HG03442 (cell line): ENCODE measurements at regions not wholly inside any gene's neighbourhood (a gene's known extent, or its start where the extent isn't known, plus 50 kb on each side); places are given as distances from the start of the nearest gene placed in this dataset.

Experiments
- ATAC-seq: cut with Tn5 transposase; IDR thresholded peaks from one replicate; pipeline ENCODE4 v1.9.1; 2021; ENCODE audit warnings: mild to moderate bottlenecking, moderate library complexity; ENCODE audit not compliant: unreplicated experiment

- no peak for ATAC-seq
Measured at GRCh38 chr5:133806847-133807246, 161.6 kb downstream of the C5orf15 start.

GRCh38 chr5:133801955-133802751 is 166.3 kb downstream of the C5orf15 start:
- no peak for ATAC-seq

GRCh38 chr5:133801431-133801830 is 167.0 kb downstream of the C5orf15 start:
- no peak for ATAC-seq

GRCh38 chr5:133799571-133800237 is 168.7 kb downstream of the C5orf15 start:
- ATAC-seq: no peak

GRCh38 chr5:133797167-133797566 is 171.3 kb downstream of the C5orf15 start:
- ATAC-seq: no peak

- ATAC-seq: no peak
Measured at GRCh38 chr5:133796186-133796585, 172.2 kb downstream of the C5orf15 start.

- ATAC-seq: no peak
Measured at GRCh38 chr5:133794771-133795415, 173.5 kb downstream of the C5orf15 start.

- ATAC-seq: no peak
Measured at GRCh38 chr5:133793756-133794465, 174.5 kb downstream of the C5orf15 start.

GRCh38 chr5:133792655-133793054 is 175.8 kb downstream of the C5orf15 start:
- ATAC-seq: no peak

GRCh38 chr5:133792024-133792423 is 176.4 kb downstream of the C5orf15 start:
- no peak for ATAC-seq

GRCh38 chr5:133790898-133791297 is 177.5 kb downstream of the C5orf15 start:
- ATAC-seq: no peak

- ATAC-seq: no peak
Measured at GRCh38 chr5:133789428-133789827, 177.1 kb upstream of the FSTL4 start.

GRCh38 chr5:133788121-133788520 is 175.8 kb upstream of the FSTL4 start:
- no peak for ATAC-seq

- ATAC-seq: no peak
Measured at GRCh38 chr5:133786420-133786819, 174.1 kb upstream of the FSTL4 start.

GRCh38 chr5:133785182-133785581 is 172.8 kb upstream of the FSTL4 start:
- no peak for ATAC-seq

- ATAC-seq: no peak
Measured at GRCh38 chr5:133783481-133783880, 171.1 kb upstream of the FSTL4 start.

GRCh38 chr5:133782736-133783135 is 170.4 kb upstream of the FSTL4 start:
- no peak for ATAC-seq

- no peak for ATAC-seq
Measured at GRCh38 chr5:133781436-133782225, 169.3 kb upstream of the FSTL4 start.

- ATAC-seq: no peak
Measured at GRCh38 chr5:133780619-133781280, 168.4 kb upstream of the FSTL4 start.
